T-helper 22 cell (primary cell): ENCODE measurements at regions not wholly inside any gene's neighbourhood (a gene's known extent, or its start where the extent isn't known, plus 50 kb on each side); places are given as distances from the start of the nearest gene placed in this dataset.

ENCODE experiments used
- DNase-seq: peaks from one replicate; pipeline ENCODE4 v3.0.0-alpha.2; 2020; ENCODE audit warnings: low read depth

- no peak for DNase-seq
Measured at GRCh38 chr12:93103154-93103553, 174.1 kb upstream of the EEA1 start.

GRCh38 chr12:93104535-93104934 lies 175.4 kb upstream of the EEA1 start:
- DNase-seq: no peak

GRCh38 chr12:93106910-93107309 lies 177.8 kb upstream of the EEA1 start:
- no peak for DNase-seq

- DNase-seq: no peak
Measured at GRCh38 chr12:93107514-93108312, 178.6 kb upstream of the EEA1 start.

- no peak for DNase-seq
Measured at GRCh38 chr12:93108985-93109384, 179.9 kb upstream of the EEA1 start.

- DNase-seq: no peak
Measured at GRCh38 chr12:93109551-93110203, 180.6 kb upstream of the EEA1 start.

- DNase-seq: no peak
Measured at GRCh38 chr12:93111773-93112172, 182.7 kb upstream of the EEA1 start.

GRCh38 chr12:93113317-93114006 lies 184.4 kb upstream of the EEA1 start:
- no peak for DNase-seq

GRCh38 chr12:93115198-93115601 lies 186.1 kb upstream of the EEA1 start:
- DNase-seq: no peak

GRCh38 chr12:93115646-93116045 lies 186.6 kb upstream of the EEA1 start:
- no peak for DNase-seq

GRCh38 chr12:93116632-93117031 lies 187.5 kb upstream of the EEA1 start:
- DNase-seq: no peak

GRCh38 chr12:93121729-93122488 lies 192.8 kb upstream of the EEA1 start:
- DNase-seq: no peak

GRCh38 chr12:93122569-93123091 lies 193.5 kb upstream of the EEA1 start:
- DNase-seq: no peak

GRCh38 chr12:93125126-93125525 lies 196.0 kb upstream of the EEA1 start:
- no peak for DNase-seq

- DNase-seq: no peak
Measured at GRCh38 chr12:93126069-93126474, 197.0 kb upstream of the EEA1 start.

- DNase-seq: no peak
Measured at GRCh38 chr12:93127107-93127560, 198.0 kb upstream of the EEA1 start.

GRCh38 chr12:93127582-93128331 lies 198.7 kb upstream of the EEA1 start:
- no peak for DNase-seq

- DNase-seq: no peak
Measured at GRCh38 chr12:93128332-93128707, 199.2 kb upstream of the EEA1 start.

- no peak for DNase-seq
Measured at GRCh38 chr12:93130366-93131054, 201.4 kb upstream of the EEA1 start.

- no peak for DNase-seq
Measured at GRCh38 chr12:93133361-93133760, 204.3 kb upstream of the EEA1 start.
